ENCODE measurements at regions not wholly inside any gene's neighbourhood (a gene's known extent, or its start where the extent isn't known, plus 50 kb on each side); places are given as distances from the start of the nearest gene placed in this dataset.
"Not testable (repeated sequence)": the region's sequence is repeated elsewhere in the genome, so short reads cannot be mapped to it uniquely, and the experiment has no call there.

DNA sequence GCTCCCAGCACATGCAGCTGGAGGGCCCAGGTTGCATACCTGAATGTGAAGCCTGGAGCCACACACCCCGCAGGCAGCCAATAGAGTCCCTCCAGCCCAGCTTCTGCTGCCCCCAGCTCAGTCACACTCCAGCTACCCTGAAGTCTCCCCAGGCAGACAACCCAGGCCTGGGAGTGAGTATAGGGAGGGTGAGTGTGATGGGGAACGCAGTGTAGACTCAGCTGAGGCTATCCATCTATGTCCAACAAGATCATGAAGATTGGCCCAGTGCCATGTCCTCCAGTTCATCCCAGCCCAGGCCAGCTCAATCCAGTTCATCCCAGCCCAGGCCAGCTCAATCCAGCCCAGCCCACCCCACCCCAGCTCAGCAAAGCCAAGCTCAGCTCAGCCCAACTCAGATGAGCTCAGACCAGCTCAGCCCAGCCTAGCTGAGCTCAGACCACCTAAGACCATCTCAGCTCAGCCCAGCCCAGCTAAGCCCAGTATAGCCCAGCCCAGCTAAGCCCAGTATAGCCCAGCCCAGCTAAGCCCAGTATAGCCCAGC is 330.4 kb downstream of the TMEM121 start:
- no peak for DNase-seq (ENCODE audit: low spot score)

DNA sequence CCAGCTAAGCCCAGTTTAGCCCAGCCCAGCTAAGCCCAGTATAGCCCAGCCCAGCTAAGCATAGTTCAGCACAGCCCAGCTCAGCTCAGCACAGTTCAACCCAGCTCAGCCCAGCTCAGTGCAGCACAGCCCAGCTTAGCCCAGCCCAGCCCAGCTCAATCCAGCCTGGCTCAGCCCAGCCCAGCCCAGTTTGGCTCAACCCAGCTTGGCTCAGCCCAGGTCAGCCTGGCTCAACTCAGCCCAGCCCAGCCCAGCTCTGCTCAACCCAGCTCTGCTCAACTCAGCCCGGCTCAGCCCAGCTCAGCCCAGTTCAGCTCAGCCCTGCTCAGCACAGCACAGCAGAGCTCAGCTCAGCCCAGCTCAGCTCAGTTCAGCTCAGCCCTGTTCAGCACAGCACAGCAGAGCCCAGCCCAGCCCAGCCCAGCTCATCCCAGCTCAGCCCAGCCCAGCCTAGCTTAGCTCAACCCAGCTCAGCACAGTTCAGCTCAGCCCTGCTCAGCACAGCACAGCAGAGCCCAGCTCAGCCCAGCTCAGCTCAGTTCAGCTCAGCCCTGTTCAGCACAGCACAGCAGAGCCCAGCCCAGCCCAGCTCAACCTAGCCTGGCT is 330.9 kb downstream of the TMEM121 start:
- DNase-seq (ENCODE audit: low spot score): no peak

DNA sequence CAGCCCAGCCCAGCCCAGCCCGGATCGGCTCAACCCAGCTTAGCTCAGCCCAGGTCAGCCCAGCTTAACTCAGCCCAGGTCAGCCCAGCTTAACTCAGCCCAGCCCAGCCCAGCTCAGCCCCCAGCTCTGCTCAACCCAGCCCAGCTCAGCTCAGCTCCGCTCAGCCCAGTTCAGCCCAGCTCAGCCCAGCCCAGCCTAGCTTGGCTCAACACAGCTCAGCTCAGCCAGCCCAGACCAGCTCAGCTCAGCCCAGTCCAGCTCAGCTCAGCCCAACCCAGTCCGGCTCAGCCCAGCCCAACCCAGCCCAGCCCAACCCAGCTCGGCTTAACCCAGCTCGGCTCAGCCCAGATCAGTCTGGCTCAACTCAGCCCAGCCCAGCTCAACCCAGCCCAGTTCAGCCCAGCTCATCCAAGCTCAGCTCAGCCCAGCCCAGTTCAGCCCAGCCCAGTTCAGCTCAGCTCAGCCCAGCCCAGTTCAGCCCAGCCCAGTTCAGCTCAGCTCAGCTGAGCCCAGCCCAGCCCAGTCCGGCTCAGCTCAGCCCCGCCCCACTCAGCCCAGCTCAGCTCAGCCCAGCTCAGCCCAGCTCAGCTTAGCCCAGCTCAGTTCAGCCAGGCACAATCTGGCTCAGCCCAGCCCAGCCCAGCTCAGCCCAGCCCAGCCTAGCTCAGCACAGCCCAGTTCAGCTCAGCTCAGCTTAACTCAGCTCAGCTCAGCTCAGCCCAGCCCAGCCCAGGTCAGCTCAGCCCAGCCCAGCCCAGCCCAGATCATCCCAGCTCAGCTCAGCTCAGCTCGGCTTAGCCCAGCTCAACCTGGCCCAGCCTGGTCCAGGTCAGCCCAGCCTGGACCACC is 331.7 kb downstream of the TMEM121 start:
- DNase-seq (ENCODE audit: low spot score): no peak

DNA sequence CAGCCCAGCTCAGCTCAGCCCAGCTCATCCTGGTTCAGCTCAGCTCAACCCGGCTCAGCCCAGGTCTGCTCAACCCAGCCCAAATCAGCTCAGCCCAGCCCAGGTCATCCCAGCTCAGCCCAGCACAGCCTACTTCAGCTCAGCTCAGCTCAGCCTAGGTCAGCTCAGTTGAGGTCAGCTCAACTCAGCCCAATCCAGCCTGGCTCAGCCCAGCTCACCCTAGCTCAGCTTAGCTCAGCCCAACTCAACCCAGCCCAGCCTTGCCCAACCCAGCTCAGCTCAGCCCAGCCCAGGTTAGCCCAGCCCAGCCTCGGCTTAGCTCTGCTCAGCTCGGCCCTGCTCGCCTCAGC is 332.3 kb downstream of the TMEM121 start:
- no peak for DNase-seq (ENCODE audit: low spot score)

DNA sequence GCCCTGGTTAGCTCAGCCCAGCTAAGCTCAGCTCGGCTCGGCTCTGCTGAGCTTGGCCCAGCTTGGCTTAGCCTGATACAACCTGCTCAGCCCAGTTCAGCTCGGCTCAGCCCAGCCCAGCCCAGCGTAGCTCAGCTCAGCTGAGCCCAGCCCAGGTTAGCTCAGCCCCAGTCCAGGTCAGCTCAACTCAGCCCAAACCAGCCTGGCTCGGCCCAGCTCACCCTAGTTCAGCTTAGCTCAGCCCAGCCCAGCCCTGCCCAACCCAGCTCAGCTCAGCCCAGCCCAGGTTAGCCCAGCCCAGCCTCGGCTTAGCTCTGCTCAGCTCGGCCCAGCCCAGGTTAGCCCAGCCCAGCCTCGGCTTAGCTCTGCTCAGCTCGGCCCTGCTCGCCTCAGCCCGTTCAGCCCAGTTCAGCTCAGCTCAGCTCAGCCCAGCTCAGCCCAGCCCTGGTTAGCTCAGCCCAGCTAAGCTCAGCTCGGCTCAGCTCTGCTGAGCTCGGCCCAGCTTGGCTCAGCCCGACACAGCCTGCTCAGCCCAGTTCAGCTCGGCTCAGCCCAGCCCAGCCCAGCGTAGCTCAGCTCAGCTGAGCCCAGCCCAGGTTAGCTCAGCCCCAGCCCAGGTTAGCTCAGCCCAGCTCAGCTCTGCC is 332.8 kb downstream of the TMEM121 start:
- not testable (repeated sequence) for DNase-seq (ENCODE audit: low spot score)

DNA sequence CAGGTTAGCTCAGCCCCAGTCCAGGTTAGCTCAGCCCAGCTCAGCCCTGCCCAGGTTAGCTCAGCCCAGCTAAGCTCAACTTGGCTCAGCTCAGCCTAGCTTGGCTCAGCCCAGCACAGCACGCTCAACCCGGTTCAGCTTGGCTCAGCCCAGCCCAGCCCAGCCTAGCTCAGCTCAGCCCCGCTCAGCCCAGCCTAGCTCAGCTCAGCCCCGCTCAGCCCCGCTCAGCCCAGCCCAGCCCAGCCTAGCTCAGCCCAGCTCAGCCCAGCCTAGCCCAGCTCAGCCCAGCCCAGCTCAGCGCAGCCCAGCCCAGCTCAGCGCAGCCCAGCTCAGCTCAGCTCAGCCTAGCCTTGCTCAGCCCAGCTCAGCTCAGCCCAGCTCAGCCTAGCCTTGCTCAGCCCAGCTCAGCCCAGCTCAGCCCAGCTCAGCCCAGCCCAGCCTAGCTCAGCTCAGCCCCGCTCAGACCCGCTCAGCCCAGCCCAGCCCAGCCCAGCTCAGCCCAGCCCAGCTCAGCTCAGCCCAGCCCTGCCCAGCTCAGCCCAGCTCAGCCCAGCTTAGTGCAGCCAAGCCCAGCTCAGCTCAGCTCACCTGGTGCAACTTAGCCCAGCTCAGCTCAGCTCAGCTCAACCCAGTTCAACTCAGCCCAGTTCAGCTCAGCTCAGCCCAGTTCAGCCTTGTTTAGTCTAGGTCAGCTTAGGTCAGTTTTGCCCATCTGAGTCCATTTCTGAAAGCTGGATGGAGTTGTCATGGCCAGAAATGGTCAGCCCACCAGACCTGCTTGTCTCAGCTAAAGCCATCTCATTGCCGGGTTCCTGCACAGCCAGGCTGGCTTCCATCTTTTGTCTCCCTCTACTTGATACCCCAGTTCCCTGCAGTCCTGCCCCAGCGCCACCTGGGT is 333.6 kb downstream of the TMEM121 start:
- no peak for DNase-seq (ENCODE audit: low spot score)

DNA sequence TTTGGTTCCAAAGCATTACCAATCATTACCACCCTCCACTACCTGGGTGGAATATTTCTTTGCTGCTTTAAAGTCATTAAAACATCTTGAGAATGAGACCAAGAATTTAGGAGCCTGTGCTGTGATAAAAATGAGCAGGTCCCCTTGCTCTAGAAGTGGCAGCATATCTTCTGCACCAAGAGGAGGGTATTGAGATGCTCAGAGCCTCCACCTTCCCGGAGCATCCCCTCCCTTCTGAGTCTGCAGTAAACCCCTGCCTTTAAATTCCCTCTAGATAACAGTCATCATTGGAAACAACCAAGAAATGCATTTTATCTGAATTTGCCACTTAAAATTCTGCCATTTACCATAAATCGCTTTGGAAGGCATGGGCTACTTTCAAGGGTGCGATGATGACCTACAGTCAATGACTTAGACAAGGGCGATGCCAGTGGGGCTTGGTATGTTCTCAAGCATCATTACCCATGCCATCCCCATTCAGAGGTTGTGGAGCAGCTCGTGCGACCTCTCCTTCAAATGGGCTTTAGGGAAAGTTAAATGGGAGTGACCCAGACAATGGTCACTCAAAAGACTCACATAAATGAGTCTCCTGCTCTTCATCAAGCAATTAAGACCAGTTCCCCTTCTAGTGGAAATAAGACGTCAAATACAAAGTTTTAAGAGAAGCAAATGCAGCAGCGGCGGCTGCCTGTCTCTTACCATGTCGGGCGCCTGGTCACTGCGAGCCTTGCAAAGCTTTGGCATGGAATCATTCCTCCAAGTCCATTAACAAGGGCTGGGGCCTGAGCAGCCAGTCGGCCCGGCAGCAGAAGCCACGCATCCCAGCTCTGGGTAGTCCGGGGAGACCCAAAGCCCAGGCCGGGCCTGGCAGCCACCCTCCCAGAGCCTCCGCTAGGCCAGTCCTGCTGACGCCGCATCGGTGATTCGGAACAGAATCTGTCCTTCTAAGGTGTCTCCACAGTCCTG is 334.5 kb downstream of the TMEM121 start:
- DNase-seq (ENCODE audit: low spot score): no peak

DNA sequence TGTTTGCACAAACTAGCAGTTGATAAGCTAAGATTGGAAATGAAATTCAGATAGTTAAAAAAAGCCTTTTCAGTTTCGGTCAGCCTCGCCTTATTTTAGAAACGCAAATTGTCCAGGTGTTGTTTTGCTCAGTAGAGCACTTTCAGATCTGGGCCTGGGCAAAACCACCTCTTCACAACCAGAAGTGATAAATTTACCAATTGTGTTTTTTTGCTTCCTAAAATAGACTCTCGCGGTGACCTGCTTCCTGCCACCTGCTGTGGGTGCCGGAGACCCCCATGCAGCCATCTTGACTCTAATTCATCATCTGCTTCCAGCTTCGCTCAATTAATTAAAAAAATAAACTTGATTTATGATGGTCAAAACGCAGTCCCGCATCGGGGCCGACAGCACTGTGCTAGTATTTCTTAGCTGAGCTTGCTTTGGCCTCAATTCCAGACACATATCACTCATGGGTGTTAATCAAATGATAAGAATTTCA is 335.6 kb downstream of the TMEM121 start:
- DNase-seq (ENCODE audit: low spot score): no peak

DNA sequence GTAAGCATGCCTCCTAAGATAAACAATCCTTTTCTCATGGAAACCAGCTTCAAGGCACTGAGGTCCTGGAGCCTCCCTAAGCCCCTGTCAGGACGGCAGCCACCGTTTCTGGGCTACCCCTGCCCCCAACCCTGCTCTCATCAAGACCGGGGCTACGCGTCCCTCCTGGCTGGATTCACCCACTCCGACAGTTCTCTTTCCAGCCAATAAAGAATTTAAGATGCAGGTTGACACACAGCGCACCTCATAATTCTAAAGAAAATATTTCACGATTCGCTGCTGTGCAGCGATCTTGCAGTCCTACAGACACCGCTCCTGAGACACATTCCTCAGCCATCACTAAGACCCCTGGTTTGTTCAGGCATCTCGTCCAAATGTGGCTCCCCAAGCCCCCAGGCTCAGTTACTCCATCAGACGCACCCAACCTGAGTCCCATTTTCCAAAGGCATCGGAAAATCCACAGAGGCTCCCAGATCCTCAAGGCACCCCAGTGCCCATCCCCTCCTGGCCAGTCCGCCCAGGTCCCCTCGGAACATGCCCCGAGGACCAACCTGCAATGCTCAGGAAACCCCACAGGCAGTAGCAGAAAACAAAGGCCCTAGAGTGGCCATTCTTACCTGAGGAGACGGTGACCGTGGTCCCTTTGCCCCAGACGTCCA is 336.3 kb downstream of the TMEM121 start:
- no peak for DNase-seq (ENCODE audit: low spot score)

DNA sequence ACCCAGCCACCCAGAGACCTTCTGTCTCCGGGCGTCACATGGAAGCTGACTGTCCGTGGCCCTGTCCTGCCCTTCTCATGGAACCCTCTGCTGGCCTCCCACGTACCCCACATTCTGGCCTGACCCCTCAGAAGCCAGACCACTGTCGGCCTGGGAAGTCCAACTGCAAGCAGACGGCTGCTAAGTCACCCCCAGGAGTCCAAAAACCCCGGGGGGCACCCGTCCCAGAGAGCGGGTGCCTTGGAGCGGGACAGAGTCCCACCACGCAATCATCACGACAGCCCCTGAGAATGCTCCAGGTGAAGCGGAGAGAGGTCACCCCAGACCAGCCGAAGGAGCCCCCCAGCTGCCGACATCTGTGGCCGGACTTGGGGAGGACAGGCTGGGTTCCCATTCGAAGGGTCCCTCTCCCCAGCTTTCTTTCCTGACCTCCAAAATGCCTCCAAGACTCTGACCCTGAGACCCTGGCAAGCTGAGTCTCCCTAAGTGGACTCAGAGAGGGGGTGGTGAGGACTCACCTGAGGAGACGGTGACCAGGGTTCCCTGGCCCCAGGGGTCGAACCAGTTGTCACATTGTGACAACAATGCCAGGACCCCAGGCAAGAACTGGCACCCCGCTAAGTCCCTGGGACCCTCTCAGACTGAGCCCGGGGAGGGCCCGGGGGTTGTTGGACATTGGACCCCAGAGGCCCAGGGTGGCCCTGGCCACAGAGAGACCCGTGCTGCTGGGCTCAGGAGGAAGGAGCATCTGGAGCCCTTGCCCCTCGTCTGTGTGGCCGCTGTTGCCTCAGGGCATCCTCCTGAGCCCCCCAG is 337.1 kb downstream of the TMEM121 start:
- DNase-seq (ENCODE audit: low spot score): no peak

DNA sequence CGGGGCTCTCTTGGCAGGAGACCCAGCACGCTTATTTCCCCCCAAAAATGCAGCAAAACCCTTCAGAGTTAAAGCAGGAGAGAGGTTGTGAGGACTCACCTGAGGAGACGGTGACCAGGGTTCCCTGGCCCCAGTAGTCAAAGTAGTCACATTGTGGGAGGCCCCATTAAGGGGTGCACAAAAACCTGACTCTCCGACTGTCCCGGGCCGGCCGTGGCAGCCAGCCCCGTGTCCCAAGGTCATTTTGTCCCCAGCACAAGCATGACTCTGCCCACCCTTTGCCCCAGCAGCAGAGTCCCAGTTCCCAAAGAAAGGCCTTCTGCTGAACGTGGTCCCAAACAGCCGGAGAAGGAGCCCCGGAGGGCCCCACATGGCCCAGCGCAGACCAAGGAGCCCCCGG is 337.7 kb downstream of the TMEM121 start:
- no peak for DNase-seq (ENCODE audit: low spot score)

DNA sequence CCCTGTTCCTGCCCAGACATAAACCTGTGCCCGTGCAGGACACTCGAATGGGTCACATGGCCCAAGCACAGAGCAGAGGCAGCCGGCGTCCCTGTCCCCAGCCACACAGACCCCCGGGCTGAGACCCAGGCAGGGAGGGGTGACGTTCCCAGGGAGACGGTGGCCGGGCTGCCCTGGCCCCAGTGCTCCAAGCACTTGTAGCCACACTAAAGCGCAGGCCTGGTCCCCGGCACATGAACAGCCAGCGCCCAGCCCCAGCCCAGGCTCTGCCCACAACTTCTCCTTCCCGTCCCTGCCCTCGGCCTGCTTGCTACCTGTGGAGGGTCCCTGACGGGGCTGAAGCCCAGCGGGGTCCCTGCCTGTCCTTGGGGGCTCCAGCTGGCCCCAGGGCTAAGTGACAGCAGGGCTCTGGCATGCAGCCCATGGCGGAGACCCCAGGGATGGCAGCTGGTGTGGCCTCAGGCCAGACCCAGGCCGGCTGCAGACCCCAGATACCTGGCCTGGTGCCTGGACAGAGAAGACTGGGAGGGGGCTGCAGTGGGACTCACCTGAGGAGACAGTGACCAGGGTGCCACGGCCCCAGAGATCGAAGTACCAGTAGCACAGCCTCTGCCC is 338.4 kb downstream of the TMEM121 start:
- DNase-seq (ENCODE audit: low spot score): no peak

DNA sequence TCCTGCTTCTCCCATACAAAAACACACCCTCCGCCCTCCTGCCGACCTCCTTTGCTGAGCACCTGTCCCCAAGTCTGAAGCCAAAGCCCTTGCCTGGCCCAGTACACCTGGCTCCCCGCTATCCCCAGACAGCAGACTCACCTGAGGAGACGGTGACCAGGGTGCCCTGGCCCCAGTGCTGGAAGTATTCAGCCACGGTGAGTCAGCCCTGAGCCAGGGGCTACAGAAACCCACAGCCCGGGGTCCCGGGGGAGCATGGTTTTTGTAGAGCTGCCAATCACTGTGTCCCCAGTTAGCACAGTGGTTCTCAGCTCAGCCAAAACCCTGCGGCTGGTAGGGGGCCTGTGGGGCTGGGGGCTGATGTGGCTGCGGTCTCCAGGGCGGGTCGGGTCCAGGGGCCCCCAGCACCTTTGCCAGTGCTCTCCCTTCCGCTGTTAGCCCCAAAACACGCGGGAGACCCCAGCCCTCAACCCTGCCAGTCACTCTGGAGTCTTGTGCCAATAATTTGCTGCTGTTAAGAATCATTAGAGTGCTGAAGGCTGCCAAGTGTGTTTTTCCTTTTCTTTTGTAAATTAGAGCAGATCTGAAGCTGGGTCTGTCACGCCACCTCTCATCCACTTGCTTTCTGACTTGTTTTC is 339.0 kb downstream of the TMEM121 start:
- no peak for DNase-seq (ENCODE audit: low spot score)

DNA sequence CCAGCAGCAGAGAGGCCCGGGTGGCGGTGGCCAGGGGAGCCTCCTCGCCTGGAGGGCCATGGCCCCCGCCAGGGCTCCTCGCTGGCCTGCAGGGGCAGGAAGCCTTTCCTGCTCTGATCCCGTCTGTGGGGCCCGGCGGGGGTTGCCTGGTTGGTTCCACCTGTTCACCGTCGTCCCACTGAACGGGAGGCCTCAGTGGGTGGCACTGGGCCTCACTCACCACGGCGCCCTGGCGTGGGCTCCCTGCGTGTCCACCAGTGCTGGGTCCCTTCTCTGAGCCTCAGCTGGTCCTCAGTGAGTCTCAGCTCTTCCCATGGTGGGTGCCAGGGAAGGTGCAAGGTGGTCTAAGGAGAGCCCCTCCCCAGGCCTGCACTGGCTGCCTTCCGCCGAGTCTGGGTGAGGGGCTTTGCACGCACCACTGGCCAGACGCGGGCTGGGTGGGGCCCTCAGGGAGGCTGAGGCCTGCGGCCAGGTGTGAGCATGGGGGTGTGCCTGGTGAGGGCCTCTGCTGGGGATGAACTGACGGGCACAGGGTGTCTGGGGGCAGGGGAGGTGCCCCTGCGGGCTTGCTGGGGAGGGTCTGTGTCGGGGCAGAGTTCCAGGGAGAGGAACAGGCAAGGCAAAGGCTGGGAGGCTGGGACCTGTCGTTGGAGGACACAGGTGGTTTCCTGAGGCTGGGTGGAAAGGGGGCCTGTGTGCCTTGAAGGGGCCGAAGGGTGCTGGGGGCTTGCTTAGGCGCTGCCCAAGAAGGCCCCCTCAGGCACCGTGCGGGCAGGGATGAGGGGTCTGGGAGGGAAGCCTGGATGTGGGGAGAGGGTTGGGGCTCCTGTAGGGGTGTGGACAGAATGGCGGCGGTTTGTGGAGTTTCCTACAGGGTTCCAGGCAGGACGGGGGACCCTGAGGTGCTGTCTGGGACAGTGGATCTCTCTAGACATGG is 339.8 kb downstream of the TMEM121 start:
- no peak for DNase-seq (ENCODE audit: low spot score)

DNA sequence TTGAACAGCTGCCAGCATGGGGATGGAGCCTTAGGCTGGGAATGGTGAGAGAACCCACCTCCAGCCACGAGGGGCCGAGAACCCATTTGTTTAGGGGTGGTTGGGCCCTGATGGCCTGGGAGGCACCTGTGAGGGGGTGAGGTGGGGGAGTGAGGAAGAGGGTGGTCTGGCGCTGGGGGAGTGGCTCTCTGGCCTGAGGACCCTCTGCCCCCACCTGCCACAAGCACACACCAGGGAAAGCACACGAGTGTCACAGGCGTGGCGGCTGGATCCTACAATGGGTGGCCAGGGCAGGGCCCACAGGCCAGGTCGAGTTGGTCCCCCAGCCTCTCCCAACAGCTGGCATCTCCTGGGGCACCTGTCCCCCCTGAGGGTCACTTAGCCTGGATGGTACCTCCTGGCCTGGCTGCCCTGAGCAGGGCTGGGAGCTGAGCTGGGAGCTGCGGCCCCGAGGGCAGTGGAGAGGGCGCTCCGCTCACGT is 340.5 kb downstream of the TMEM121 start:
- DNase-seq (ENCODE audit: low spot score): no peak

DNA sequence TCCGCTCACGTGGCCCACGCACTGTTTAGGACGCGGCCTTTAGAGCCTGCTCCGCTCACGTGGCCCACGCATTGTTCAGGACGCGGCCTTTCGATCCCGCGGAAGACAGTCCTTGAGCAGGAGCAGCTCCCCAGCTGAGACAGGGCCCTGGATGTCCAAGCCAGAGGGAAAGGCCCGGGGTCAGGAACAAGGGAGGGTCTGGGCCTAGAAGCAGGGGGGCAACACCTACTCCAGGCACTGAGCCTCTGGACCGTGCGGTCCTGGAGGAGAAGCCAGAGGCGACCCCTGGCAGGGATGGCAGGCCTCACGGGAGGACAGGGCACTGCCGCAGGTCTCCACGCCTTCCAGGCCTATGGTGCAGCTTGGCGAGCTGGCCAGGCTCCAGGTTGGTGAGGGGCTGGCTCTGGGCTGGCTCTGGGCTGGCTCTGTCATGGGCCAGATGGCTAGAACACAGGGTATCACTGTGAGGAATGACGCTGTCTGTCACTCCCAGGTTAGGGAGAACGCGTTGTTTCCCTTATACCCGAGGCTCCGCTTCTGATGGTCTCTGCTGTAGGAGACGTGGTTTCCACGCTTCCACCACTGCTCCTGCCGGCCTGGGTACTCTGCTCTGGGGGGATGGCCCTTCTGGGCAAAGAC is 341.7 kb downstream of the TMEM121 start:
- no peak for DNase-seq (ENCODE audit: low spot score)
